OCI-LY7 (cell line): ENCODE measurements at regions not wholly inside any gene's neighbourhood (a gene's known extent, or its start where the extent isn't known, plus 50 kb on each side); places are given as distances from the start of the nearest gene placed in this dataset.
"Not testable (repeated sequence)": the region's sequence is repeated elsewhere in the genome, so short reads cannot be mapped to it uniquely, and the experiment has no call there.

Source experiments
- EZH2phosphoT487 ChIP-seq: fragments of 200-600 bp; sonication (generic); IDR thresholded peaks from 2 replicates; pipeline ENCODE4 v1.6.1; 2018; ENCODE audit warnings: low read depth, borderline replicate concordance, mild to moderate bottlenecking, mixed run types, antibody characterized with exemption, low read length, moderate library complexity, mixed read lengths
- TF ChIP-seq, protein P1 (sequence below): fragments of 200-600 bp; sonication (generic); conservative IDR thresholded peaks from 2 replicates; pipeline ENCODE4 v1.5.1; 2014; ENCODE audit warnings: mild to moderate bottlenecking, antibody characterized with exemption, low read length, moderate library complexity, mixed read lengths

DNA sequence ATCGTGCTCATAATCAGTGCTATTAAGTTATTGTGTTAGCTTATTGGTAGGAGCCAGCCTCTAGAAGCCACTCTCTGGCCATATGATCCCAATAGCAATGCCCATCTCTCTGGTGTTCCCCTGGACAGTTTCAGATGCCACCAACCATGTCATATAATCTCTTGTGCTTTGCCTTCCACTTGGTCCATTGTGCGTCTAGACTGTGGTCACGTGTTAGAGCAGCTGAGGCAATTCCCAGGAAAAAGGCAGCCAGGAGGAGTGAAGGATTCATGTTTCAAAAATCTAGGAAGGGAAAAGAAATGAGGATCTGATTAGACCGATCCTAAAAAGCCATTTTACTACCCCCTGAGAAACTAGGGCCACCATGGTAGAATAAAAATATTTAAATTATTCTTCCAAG, 58.6 kb upstream of the AGAP9 start:
- TF ChIP-seq, protein P1, sequence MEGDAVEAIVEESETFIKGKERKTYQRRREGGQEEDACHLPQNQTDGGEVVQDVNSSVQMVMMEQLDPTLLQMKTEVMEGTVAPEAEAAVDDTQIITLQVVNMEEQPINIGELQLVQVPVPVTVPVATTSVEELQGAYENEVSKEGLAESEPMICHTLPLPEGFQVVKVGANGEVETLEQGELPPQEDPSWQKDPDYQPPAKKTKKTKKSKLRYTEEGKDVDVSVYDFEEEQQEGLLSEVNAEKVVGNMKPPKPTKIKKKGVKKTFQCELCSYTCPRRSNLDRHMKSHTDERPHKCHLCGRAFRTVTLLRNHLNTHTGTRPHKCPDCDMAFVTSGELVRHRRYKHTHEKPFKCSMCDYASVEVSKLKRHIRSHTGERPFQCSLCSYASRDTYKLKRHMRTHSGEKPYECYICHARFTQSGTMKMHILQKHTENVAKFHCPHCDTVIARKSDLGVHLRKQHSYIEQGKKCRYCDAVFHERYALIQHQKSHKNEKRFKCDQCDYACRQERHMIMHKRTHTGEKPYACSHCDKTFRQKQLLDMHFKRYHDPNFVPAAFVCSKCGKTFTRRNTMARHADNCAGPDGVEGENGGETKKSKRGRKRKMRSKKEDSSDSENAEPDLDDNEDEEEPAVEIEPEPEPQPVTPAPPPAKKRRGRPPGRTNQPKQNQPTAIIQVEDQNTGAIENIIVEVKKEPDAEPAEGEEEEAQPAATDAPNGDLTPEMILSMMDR, result not testable (repeated sequence)
- TF ChIP-seq EZH2phosphoT487, result not testable (repeated sequence)
